ENCODE measurements at regions not wholly inside any gene's neighbourhood (a gene's known extent, or its start where the extent isn't known, plus 50 kb on each side); places are given as distances from the start of the nearest gene placed in this dataset.

DNA sequence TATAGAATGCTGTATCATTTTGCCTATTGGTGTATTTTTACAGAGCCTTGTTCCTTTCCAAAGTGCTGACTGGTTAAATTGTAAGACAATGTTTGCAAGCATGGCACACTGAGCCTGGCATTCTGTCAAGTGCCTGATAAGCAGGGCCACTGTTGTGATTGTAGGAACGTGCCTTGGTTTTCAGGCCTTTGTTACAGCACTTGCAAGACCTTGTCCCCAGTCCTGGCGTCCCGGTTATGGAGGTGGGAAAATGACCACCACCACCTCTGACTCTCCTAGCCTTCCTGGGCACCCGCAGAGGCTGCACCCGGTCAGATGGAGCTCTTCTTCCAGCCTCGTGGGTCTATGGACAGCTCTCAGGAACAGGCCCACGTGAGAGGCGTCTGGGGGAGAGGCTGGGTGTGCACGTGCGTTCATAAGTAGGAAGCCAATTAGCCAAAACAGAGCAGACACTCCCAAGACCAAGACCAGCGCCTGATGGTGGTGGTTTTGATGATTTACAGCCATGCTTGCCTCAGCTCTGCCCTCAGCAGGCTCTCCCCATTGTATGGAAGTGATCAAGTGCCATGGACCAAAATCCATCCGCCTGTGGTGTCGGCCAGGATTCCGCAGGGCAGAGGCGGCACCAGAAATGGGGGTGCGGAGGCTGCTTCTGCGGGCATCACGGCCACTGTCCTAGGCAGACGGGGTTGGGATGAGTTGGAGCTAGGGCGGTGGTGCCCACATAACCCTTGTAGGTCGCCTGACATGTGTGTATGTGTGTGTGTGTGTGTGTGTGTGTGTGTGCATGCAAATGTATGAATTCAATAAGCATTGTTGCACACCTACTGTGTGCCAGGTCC lies 89.8 kb downstream of the RTL6 start:
- DNase-seq (ENCODE audit: low read depth, low spot score) (no peak), FAIRE-seq (no peak)
- H3K27me3 ChIP-seq (ENCODE audit: control insufficient read depth in 2 of 2, insufficient read depth in 2 of 2, low read length in 2 of 2) = no peaks in the 10 kb centered on the region
- ChIA-PET CTCF (no interaction called here), POLR2A (no interaction called here)
- no peaks in the 10 kb centered on the region for H3K9me1 ChIP-seq (replicated peaks; ENCODE audit: control insufficient read depth, extremely low read depth, insufficient read depth, low read length)
- H3K9ac ChIP-seq (replicated peaks; ENCODE audit: extremely low read depth, insufficient read depth, low read length) = no peak overlapping the region
- TF ChIP-seq JUN (IDR thresholded peaks at IDR 0.05; ENCODE audit: borderline replicate concordance, insufficient read depth, insufficient read length, low read depth) (no peak), POLR2A (IDR thresholded peaks at IDR 0.05; ENCODE audit: low read depth, low read length) (no peak), GATA2 (IDR thresholded peaks at IDR 0.05; ENCODE audit: insufficient read depth, insufficient read length, low read depth, low read length) (no peak), EZH2 (IDR thresholded peaks at IDR 0.05; ENCODE audit: borderline replicate concordance, low read depth, low read length, severe bottlenecking) (no peak), FOS (IDR thresholded peaks at IDR 0.05; ENCODE audit: borderline replicate concordance, insufficient read depth, low read length) (no peak), POLR2AphosphoS5 (IDR thresholded peaks at IDR 0.05; ENCODE audit: insufficient read depth, low read depth, low read length) (no peak), MYC (IDR thresholded peaks at IDR 0.05; ENCODE audit: low read depth, low read length) (no peak)
- TF ChIP-seq, protein P1, sequence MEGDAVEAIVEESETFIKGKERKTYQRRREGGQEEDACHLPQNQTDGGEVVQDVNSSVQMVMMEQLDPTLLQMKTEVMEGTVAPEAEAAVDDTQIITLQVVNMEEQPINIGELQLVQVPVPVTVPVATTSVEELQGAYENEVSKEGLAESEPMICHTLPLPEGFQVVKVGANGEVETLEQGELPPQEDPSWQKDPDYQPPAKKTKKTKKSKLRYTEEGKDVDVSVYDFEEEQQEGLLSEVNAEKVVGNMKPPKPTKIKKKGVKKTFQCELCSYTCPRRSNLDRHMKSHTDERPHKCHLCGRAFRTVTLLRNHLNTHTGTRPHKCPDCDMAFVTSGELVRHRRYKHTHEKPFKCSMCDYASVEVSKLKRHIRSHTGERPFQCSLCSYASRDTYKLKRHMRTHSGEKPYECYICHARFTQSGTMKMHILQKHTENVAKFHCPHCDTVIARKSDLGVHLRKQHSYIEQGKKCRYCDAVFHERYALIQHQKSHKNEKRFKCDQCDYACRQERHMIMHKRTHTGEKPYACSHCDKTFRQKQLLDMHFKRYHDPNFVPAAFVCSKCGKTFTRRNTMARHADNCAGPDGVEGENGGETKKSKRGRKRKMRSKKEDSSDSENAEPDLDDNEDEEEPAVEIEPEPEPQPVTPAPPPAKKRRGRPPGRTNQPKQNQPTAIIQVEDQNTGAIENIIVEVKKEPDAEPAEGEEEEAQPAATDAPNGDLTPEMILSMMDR (IDR thresholded peaks at IDR 0.05; ENCODE audit: extremely low read depth in 1 of 2, insufficient read depth in 1 of 2, low read depth in 1 of 2, low read length in 2 of 2) = no peak
- TF ChIP-seq, protein P2, sequence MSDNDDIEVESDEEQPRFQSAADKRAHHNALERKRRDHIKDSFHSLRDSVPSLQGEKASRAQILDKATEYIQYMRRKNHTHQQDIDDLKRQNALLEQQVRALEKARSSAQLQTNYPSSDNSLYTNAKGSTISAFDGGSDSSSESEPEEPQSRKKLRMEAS (IDR thresholded peaks at IDR 0.05; ENCODE audit: insufficient read depth, insufficient read length) = no peak
- BruUV-seq (replicated peaks) = no TSS peak
- H3K27ac ChIP-seq (ENCODE audit: insufficient read depth, low read depth, low read length) = no peak overlapping the region
- H2AFZ ChIP-seq (ENCODE audit: low read depth, low read length) = no peak overlapping the region
- no peak overlapping the region for H3K4me3 ChIP-seq (replicated peaks in 1 of 3; ENCODE audit: insufficient read depth in 1 of 3, low read depth in 1 of 3, low read length in 3 of 3)
- no peak overlapping the region for H3K4me2 ChIP-seq (ENCODE audit: insufficient read depth, low read length)
- no peaks in the 10 kb centered on the region for H3K4me1 ChIP-seq (ENCODE audit: control insufficient read depth, extremely low read depth, insufficient read depth, low read length)
- intact Hi-C loops (cut with micrococcal nuclease) = no loop called here
- dilution Hi-C loops (cut with MboI; ENCODE audit: extremely low pct_ligation_motif_present, low sequenced_read_pairs) = no loop called here
- no peaks in the 10 kb centered on the region for H3K79me2 ChIP-seq (ENCODE audit: control insufficient read depth, insufficient read depth, low read length)
- H3K36me3 ChIP-seq (ENCODE audit: control insufficient read depth in 2 of 2, extremely low read depth in 1 of 2, insufficient read depth in 2 of 2, low read length in 2 of 2) = no peaks in the 10 kb centered on the region
- no peaks in the 10 kb centered on the region for H4K20me1 ChIP-seq (replicated peaks; ENCODE audit: control insufficient read depth, extremely low read depth, insufficient read depth, low read length)
- H3K9me3 ChIP-seq (replicated peaks; ENCODE audit: control insufficient read depth, insufficient read depth, low read length) = no peaks in the 10 kb centered on the region

Measured in endothelial cell of umbilical vein (primary cell).